ENCODE measurements at regions not wholly inside any gene's neighbourhood (a gene's known extent, or its start where the extent isn't known, plus 50 kb on each side); places are given as distances from the start of the nearest gene placed in this dataset.
"Not testable (repeated sequence)": the region's sequence is repeated elsewhere in the genome, so short reads cannot be mapped to it uniquely, and the experiment has no call there.

DNA sequence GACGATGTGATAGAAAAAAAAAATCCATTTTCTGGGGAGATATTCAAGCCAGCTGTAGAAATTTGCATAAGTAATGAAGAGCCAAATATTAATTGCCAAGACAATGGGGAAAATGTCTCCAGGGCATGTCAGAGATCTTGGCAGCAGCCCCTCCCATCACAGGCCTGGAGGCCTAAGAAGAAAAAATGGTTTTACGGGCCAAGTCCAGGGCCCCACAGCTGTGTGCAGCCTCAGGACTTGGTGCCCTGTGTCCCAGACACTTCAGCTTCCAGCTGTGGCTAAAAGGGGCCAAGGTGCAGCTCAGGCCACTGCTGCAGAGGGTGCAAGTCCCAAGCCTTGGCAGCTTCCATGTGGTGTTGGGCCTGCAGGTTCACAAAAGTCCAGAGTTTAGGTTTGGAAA is 83.4 kb downstream of the TBX3 start:
- not testable (repeated sequence) for TF ChIP-seq SUZ12 (IDR thresholded peaks at IDR 0.05; ENCODE audit: extremely low read depth, insufficient read depth, insufficient read length); ZNF274 (IDR thresholded peaks at IDR 0.05; ENCODE audit: low read depth, low read length)
